ENCODE measurements at regions not wholly inside any gene's neighbourhood (a gene's known extent, or its start where the extent isn't known, plus 50 kb on each side); places are given as distances from the start of the nearest gene placed in this dataset.

- no peak for TF ChIP-seq CTCF (conservative IDR thresholded peaks at IDR 0.05)
- no peak for TF ChIP-seq ZFX (IDR thresholded peaks at IDR 0.05)
These were observed 140.8 kb upstream of the ZNF644 start for GRCh38 chr1:91162613-91163012.
